Astrocyte of the spinal cord (primary cell): ENCODE measurements at regions not wholly inside any gene's neighbourhood (a gene's known extent, or its start where the extent isn't known, plus 50 kb on each side); places are given as distances from the start of the nearest gene placed in this dataset.

Source experiments
- DNase-seq: peaks from one replicate; pipeline ENCODE4 v3.0.0; 2011; ENCODE audit warnings: low read depth, low spot score
- H3K4me3 ChIP-seq: 2 replicates; pipeline ENCODE4 v1.5.1; 2011; ENCODE audit warnings: low read depth, mild to moderate bottlenecking, low read length, moderate library complexity
- in situ Hi-C: cut with HindIII; loops from 2 replicates; pipeline ENCODE4 v1.10.0; 2017; ENCODE audit warnings: low sequenced_read_pairs
- TF ChIP-seq, protein P1 (sequence below): IDR thresholded peaks from 2 replicates; pipeline ENCODE4 v1.5.1; 2012; ENCODE audit warnings: low read depth, mild to moderate bottlenecking, low read length, inconsistent platforms

DNA sequence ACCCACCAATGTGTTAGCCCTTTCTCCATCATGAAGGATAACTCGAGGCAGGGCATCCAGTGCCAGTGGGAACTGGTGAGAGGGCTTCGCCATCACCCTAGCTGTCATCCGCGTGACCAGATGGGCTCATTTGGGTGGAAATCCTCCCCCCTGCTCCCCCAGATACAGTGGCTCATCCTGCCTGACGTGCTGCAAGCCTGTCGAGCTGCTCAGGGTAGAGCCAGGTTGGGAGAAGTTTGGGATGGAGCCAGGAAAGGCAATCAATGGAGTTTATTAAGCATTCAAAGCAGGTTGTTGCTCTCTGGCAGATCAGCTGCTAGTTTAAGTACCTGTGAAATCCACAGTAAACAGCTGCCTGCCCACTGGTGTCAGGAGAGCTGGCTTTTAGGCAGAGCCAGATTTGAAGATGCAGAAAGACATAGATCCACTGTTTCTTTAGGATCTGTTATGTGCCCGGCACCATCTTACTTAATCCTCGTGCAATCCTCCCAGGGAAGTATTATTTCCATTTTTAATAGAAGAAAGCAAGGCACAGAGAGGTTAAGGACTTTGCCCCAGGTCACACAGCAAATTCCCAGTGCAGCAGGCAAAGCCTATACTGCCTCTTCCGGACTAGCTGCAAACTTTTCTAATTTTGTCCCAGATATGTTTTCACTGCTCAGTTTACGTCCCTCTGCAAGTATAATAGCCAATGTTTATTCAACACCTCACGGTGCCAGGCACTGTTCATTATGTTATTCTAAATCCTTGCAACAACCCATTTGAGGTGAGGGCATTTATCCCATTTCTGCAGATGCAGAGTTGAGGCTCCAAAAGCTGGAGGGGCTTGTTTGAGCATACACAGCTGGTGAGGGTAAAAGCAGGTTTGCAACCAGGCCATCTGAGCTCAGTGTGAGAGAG is 54.1 kb upstream of the KCNG1 start:
- in situ Hi-C loops, result no loop called here
- TF ChIP-seq, protein P1, sequence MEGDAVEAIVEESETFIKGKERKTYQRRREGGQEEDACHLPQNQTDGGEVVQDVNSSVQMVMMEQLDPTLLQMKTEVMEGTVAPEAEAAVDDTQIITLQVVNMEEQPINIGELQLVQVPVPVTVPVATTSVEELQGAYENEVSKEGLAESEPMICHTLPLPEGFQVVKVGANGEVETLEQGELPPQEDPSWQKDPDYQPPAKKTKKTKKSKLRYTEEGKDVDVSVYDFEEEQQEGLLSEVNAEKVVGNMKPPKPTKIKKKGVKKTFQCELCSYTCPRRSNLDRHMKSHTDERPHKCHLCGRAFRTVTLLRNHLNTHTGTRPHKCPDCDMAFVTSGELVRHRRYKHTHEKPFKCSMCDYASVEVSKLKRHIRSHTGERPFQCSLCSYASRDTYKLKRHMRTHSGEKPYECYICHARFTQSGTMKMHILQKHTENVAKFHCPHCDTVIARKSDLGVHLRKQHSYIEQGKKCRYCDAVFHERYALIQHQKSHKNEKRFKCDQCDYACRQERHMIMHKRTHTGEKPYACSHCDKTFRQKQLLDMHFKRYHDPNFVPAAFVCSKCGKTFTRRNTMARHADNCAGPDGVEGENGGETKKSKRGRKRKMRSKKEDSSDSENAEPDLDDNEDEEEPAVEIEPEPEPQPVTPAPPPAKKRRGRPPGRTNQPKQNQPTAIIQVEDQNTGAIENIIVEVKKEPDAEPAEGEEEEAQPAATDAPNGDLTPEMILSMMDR, result no peak
- no peak for DNase-seq
- H3K4me3 ChIP-seq, result no peak overlapping the region

- in situ Hi-C loops, result no loop called here
- TF ChIP-seq, protein P1, result no peak
Observed at GRCh38 chr20:51074062-51074461, 51.2 kb upstream of the KCNG1 start.

More at GRCh38 chr20:51074062-51074461, 51.2 kb upstream of the KCNG1 start:
- no peak overlapping the region for H3K4me3 ChIP-seq
- DNase-seq, result no peak
